Peyer's patch (tissue), 4 donors: ENCODE measurements at regions not wholly inside any gene's neighbourhood (a gene's known extent, or its start where the extent isn't known, plus 50 kb on each side); places are given as distances from the start of the nearest gene placed in this dataset.
"Not testable (repeated sequence)": the region's sequence is repeated elsewhere in the genome, so short reads cannot be mapped to it uniquely, and the experiment has no call there.

Source experiments
- DNase-seq, 3 donors: peaks; one replicate each; pipeline ENCODE4 v3.0.0-alpha.2; 2017 to 2019
- H3K27ac ChIP-seq, 4 donors: fragments of 200-600 bp; sonication (generic); one replicate each; pipeline ENCODE4 v1.5.1; 2016 to 2019
- H3K27me3 ChIP-seq, 2 donors: fragments of 200-600 bp; sonication (generic); one replicate each; pipeline ENCODE4 v1.5.1; 2019
- H3K36me3 ChIP-seq, 3 donors: fragments of 200-600 bp; sonication (generic); one replicate each; pipeline ENCODE4 v1.5.1; 2016 to 2019
- H3K4me1 ChIP-seq, 4 donors: fragments of 200-600 bp; sonication (generic); one replicate each; pipeline ENCODE4 v1.5.1; 2016 to 2019
- H3K4me3 ChIP-seq, 4 donors: fragments of 200-600 bp; sonication (generic); 1 replicate in 3 of 4; 2 replicates in 1 of 4; pipeline ENCODE4 v1.5.1; 2016 to 2019; ENCODE audit warnings: mild to moderate bottlenecking in 1 of 4
- H3K9me3 ChIP-seq, 4 donors: fragments of 200-600 bp; sonication (generic); one replicate each; pipeline ENCODE4 v1.5.1; 2016 to 2019; ENCODE audit warnings: mild to moderate bottlenecking in 1 of 4
- CTCF ChIP-seq, 6 experiments: fragments of 450-650 bp in 4 of 6; fragments of 200-600 bp in 2 of 6; sonication (generic) in 1 of 6; IDR thresholded peaks; one replicate each; pipeline ENCODE4 v1.5.1; 2017 to 2019; ENCODE audit warnings: antibody characterized with exemption in 6 of 6, mild to moderate bottlenecking in 3 of 6, moderate library complexity in 1 of 6
- POLR2A ChIP-seq, 2 donors: fragments of 450-650 bp; IDR thresholded peaks; one replicate each; pipeline ENCODE4 v1.5.1; 2017; ENCODE audit warnings: antibody characterized with exemption in 2 of 2, mild to moderate bottlenecking in 2 of 2, moderate library complexity in 2 of 2

GRCh38 chr5:37926732-37927131 is 86.9 kb upstream of the GDNF start:
- Histone ChIP-seq H3K27ac (no peak overlapping the region), H3K27me3 (no peaks in the 10 kb centered on the region), H3K9me3 (no peaks in the 10 kb centered on the region), H3K4me3 (no peak overlapping the region), H3K36me3 (no peaks in the 10 kb centered on the region), H3K4me1 (no peaks in the 10 kb centered on the region)
- no peak for DNase-seq
- no peak for TF ChIP-seq CTCF (IDR thresholded peaks at IDR 0.05)
- no peak for TF ChIP-seq POLR2A (IDR thresholded peaks at IDR 0.05)

- no peak for DNase-seq
- Histone ChIP-seq H3K4me3 (no peak overlapping the region), H3K9me3 (no peaks in the 10 kb centered on the region), H3K4me1 (no peaks in the 10 kb centered on the region), H3K27ac (no peak overlapping the region), H3K36me3 (no peaks in the 10 kb centered on the region), H3K27me3 (no peaks in the 10 kb centered on the region)
- TF ChIP-seq CTCF (IDR thresholded peaks at IDR 0.05) (no peak), POLR2A (IDR thresholded peaks at IDR 0.05) (no peak)
Measured at GRCh38 chr5:37921452-37921851, 81.6 kb upstream of the GDNF start.

GRCh38 chr5:37918424-37918823 is 78.6 kb upstream of the GDNF start:
- Histone ChIP-seq H3K27me3 (no peaks in the 10 kb centered on the region), H3K27ac (no peak overlapping the region), H3K4me1 (no peaks in the 10 kb centered on the region), H3K9me3 (no peaks in the 10 kb centered on the region), H3K36me3 (no peaks in the 10 kb centered on the region), H3K4me3 (no peak overlapping the region)
- TF ChIP-seq POLR2A (IDR thresholded peaks at IDR 0.05) = no peak
- no peak for TF ChIP-seq CTCF (IDR thresholded peaks at IDR 0.05)
- no peak for DNase-seq

GRCh38 chr5:37916525-37916924 is 76.7 kb upstream of the GDNF start:
- TF ChIP-seq POLR2A (IDR thresholded peaks at IDR 0.05) (no peak), CTCF (IDR thresholded peaks at IDR 0.05) (no peak)
- no peaks in the 10 kb centered on the region for H3K4me1 ChIP-seq
- H3K9me3 ChIP-seq = no peaks in the 10 kb centered on the region
- H3K27me3 ChIP-seq = no peaks in the 10 kb centered on the region
- H3K4me3 ChIP-seq = no peak overlapping the region
- no peak for DNase-seq
- H3K27ac ChIP-seq = no peak overlapping the region
- H3K36me3 ChIP-seq = no peaks in the 10 kb centered on the region

- Histone ChIP-seq H3K4me1 (no peaks in the 10 kb centered on the region), H3K36me3 (no peaks in the 10 kb centered on the region), H3K27ac (no peak overlapping the region), H3K9me3 (no peaks in the 10 kb centered on the region), H3K27me3 (no peaks in the 10 kb centered on the region), H3K4me3 (no peak overlapping the region)
- TF ChIP-seq POLR2A (IDR thresholded peaks at IDR 0.05) (no peak), CTCF (IDR thresholded peaks at IDR 0.05) (no peak)
- DNase-seq = no peak
Measured at GRCh38 chr5:37915097-37915736, 75.4 kb upstream of the GDNF start.

GRCh38 chr5:37909610-37910266 is 69.9 kb upstream of the GDNF start:
- DNase-seq, H3K36me3 ChIP-seq, H3K4me1 ChIP-seq, H3K27me3 ChIP-seq, H3K4me3 ChIP-seq, H3K27ac ChIP-seq, H3K9me3 ChIP-seq: not testable (repeated sequence)
